ENCODE measurements at regions not wholly inside any gene's neighbourhood (a gene's known extent, or its start where the extent isn't known, plus 50 kb on each side); places are given as distances from the start of the nearest gene placed in this dataset.
A peak's percentile ranks its signal among the peaks of the same experiment; 100 is the strongest.

DNA sequence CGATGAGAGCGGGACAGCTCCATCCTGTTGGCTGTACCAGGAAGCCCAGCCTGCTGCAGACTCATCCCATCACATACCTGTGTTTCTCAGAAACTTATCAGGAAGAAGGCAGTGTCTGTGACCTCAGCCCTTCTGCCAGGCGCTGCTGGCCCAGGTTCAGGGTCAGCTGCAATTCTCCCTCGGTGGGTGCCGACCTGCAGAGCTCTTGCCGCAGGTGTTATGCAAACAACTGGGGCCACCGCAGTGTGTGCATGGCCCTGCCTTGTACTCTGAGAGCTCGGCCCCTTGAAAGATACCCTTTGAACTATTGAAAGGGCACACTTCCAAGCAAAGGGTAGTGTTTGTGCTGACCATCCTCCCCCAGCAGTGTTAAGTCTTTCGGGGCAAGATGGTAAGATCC is 322.2 kb upstream of the DIO3 start (continued):
- TF ChIP-seq ZNF326 (CRISPR knock-in tag; IDR thresholded peaks at IDR 0.05; ENCODE audit: borderline replicate concordance): no peak
- peak; percentile 55; the same call in 1 of the 2 replicates for TF ChIP-seq NCOR1 (IDR thresholded peaks at IDR 0.05; ENCODE audit: borderline replicate concordance, low read length)
- TF ChIP-seq, protein P1, sequence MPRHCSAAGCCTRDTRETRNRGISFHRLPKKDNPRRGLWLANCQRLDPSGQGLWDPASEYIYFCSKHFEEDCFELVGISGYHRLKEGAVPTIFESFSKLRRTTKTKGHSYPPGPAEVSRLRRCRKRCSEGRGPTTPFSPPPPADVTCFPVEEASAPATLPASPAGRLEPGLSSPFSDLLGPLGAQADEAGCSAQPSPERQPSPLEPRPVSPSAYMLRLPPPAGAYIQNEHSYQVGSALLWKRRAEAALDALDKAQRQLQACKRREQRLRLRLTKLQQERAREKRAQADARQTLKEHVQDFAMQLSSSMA (CRISPR knock-in tag; IDR thresholded peaks at IDR 0.05): no peak
- peak; percentile 51 for TF ChIP-seq SKI (IDR thresholded peaks at IDR 0.05; ENCODE audit: partially characterized antibody)
- TF ChIP-seq POGZ (CRISPR knock-in tag; IDR thresholded peaks at IDR 0.05): peak; percentile 57
- TF ChIP-seq CENPT (CRISPR knock-in tag; IDR thresholded peaks at IDR 0.05; ENCODE audit: low read depth): no peak
- no peak for TF ChIP-seq MAFK (conservative IDR thresholded peaks at IDR 0.05 in 1 of 2, IDR thresholded peaks at IDR 0.05 in 1 of 2; ENCODE audit: low read length in 2 of 2)
- no peak; the same call in 1 of the 2 replicates for TF ChIP-seq TCF7L2 (IDR thresholded peaks at IDR 0.05; ENCODE audit: low read depth, low read length)
- TF ChIP-seq, protein P2, sequence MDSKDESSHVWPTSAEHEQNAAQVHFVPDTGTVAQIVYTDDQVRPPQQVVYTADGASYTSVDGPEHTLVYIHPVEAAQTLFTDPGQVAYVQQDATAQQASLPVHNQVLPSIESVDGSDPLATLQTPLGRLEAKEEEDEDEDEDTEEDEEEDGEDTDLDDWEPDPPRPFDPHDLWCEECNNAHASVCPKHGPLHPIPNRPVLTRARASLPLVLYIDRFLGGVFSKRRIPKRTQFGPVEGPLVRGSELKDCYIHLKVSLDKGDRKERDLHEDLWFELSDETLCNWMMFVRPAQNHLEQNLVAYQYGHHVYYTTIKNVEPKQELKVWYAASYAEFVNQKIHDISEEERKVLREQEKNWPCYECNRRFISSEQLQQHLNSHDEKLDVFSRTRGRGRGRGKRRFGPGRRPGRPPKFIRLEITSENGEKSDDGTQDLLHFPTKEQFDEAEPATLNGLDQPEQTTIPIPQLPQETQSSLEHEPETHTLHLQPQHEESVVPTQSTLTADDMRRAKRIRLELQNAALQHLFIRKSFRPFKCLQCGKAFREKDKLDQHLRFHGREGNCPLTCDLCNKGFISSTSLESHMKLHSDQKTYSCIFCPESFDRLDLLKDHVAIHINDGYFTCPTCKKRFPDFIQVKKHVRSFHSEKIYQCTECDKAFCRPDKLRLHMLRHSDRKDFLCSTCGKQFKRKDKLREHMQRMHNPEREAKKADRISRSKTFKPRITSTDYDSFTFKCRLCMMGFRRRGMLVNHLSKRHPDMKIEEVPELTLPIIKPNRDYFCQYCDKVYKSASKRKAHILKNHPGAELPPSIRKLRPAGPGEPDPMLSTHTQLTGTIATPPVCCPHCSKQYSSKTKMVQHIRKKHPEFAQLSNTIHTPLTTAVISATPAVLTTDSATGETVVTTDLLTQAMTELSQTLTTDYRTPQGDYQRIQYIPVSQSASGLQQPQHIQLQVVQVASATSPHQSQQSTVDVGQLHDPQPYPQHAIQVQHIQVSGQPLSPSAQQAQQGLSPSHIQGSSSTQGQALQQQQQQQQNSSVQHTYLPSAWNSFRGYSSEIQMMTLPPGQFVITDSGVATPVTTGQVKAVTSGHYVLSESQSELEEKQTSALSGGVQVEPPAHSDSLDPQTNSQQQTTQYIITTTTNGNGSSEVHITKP (CRISPR knock-in tag; IDR thresholded peaks at IDR 0.05; ENCODE audit: low read depth): 0 out of 2 replicates have a peak, but pooled peaks have one; percentile 36
- peak; percentile 44; the same call in 1 of the 2 replicates for TF ChIP-seq ZSCAN25 (CRISPR knock-in tag; IDR thresholded peaks at IDR 0.05)
- no peak for TF ChIP-seq ATF1 (CRISPR knock-in tag; IDR thresholded peaks at IDR 0.05)
- no peak; the same call in 1 of the 2 replicates for TF ChIP-seq FOXJ3 (CRISPR knock-in tag; IDR thresholded peaks at IDR 0.05; ENCODE audit: borderline replicate concordance)
- TF ChIP-seq, protein P3, sequence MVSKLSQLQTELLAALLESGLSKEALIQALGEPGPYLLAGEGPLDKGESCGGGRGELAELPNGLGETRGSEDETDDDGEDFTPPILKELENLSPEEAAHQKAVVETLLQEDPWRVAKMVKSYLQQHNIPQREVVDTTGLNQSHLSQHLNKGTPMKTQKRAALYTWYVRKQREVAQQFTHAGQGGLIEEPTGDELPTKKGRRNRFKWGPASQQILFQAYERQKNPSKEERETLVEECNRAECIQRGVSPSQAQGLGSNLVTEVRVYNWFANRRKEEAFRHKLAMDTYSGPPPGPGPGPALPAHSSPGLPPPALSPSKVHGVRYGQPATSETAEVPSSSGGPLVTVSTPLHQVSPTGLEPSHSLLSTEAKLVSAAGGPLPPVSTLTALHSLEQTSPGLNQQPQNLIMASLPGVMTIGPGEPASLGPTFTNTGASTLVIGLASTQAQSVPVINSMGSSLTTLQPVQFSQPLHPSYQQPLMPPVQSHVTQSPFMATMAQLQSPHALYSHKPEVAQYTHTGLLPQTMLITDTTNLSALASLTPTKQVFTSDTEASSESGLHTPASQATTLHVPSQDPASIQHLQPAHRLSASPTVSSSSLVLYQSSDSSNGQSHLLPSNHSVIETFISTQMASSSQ (IDR thresholded peaks at IDR 0.05; ENCODE audit: low read depth): no peak
- TF ChIP-seq, protein P3 (CRISPR knock-in tag; IDR thresholded peaks at IDR 0.05; ENCODE audit: borderline replicate concordance): peak; percentile 76
- no peak for TF ChIP-seq ZNF3 (CRISPR knock-in tag; IDR thresholded peaks at IDR 0.05)
- no peak for TF ChIP-seq ONECUT2 (CRISPR knock-in tag; IDR thresholded peaks at IDR 0.05)
- TF ChIP-seq ZBTB7B (CRISPR knock-in tag; IDR thresholded peaks at IDR 0.05): peak; percentile 91
- TF ChIP-seq, protein P4, sequence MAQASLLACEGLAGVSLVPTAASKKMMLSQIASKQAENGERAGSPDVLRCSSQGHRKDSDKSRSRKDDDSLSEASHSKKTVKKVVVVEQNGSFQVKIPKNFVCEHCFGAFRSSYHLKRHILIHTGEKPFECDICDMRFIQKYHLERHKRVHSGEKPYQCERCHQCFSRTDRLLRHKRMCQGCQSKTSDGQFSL (CRISPR knock-in tag; IDR thresholded peaks at IDR 0.05): no peak
- no peak for TF ChIP-seq AGO1 (IDR thresholded peaks at IDR 0.05; ENCODE audit: low read depth, low read length, poor library complexity, severe bottlenecking)
- peak; percentile 86 for TF ChIP-seq FOXA3 (CRISPR knock-in tag; IDR thresholded peaks at IDR 0.05)
- peak; percentile 48; the same call in 1 of the 2 replicates for TF ChIP-seq MIER3 (CRISPR knock-in tag; IDR thresholded peaks at IDR 0.05; ENCODE audit: borderline replicate concordance)
